AG10803 (cell line): ENCODE measurements at regions not wholly inside any gene's neighbourhood (a gene's known extent, or its start where the extent isn't known, plus 50 kb on each side); places are given as distances from the start of the nearest gene placed in this dataset.

Experiments used
- DNase-seq: peaks from one replicate; pipeline ENCODE4 v3.0.0; 2010; ENCODE audit warnings: low read depth
- H3K4me3 ChIP-seq: 2 replicates; pipeline ENCODE4 v1.5.1; 2011; ENCODE audit warnings: mild to moderate bottlenecking, low read length, control low read depth
- TF ChIP-seq, protein P1 (sequence below): conservative IDR thresholded peaks from 2 replicates; pipeline ENCODE4 v1.5.1; 2011; ENCODE audit warnings: mild to moderate bottlenecking, low read length, control low read depth, inconsistent platforms

DNA sequence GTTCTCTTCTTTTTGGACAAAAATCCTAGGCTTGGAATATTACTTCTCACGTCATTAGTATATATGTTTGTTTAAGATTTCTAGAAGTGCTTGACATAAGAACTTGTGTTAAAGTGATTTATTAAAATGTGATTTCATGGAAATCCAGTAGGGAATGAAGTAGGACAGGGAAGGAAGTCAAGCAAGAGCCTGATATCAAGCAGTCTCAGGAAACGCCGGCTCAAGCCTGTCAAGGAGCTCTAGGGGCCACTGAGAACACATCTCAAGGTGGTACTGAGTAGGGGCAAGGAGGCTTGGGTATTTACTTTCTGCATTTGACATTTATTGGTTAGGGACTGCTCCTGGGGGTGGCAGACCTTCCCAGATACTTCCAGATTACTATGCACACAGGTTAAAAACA is 920.9 kb upstream of the GJE1 start:
- DNase-seq, result no peak
- TF ChIP-seq, protein P1, sequence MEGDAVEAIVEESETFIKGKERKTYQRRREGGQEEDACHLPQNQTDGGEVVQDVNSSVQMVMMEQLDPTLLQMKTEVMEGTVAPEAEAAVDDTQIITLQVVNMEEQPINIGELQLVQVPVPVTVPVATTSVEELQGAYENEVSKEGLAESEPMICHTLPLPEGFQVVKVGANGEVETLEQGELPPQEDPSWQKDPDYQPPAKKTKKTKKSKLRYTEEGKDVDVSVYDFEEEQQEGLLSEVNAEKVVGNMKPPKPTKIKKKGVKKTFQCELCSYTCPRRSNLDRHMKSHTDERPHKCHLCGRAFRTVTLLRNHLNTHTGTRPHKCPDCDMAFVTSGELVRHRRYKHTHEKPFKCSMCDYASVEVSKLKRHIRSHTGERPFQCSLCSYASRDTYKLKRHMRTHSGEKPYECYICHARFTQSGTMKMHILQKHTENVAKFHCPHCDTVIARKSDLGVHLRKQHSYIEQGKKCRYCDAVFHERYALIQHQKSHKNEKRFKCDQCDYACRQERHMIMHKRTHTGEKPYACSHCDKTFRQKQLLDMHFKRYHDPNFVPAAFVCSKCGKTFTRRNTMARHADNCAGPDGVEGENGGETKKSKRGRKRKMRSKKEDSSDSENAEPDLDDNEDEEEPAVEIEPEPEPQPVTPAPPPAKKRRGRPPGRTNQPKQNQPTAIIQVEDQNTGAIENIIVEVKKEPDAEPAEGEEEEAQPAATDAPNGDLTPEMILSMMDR, result no peak
- no peak overlapping the region for H3K4me3 ChIP-seq

DNA sequence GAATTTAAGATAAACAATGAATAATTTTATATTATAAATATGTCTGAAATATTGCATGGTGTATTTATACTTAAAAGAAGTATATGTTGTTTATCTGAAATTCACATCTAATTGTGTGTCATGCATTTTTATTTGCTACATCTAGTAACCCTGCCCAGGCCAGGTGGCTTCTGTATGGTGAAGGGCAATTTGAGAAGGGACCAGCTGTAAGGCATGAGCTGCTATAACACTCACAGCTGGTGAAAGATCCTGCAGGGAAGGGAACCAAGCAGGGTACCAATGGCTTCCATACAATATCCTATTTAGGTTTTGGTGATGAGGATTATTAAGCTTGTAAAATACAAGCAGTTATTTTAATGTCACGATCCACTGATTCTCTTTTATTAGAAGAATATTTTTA is 921.8 kb upstream of the GJE1 start:
- TF ChIP-seq, protein P1, result no peak
- no peak for DNase-seq
- no peak overlapping the region for H3K4me3 ChIP-seq

DNA sequence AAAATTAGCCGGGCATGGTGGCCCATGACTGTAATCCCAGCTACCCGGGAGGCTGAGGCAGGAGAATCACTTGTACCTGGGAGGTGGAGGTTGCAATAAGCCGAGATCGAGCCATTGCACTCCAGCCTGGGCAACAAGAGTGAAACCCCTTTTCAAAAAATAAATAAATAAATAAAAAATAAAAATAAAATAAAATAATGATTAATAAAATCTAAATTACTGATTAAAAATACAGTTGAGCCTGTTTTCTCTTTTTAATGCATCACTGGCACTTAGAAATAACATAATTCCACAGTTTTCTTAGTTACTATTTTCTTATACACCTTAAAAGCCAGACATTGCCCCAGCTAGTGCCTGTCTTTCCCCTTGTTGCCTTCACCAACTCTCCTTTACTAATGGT is 922.8 kb upstream of the GJE1 start:
- no peak overlapping the region for H3K4me3 ChIP-seq
- TF ChIP-seq, protein P1, result no peak
- DNase-seq, result no peak

DNA sequence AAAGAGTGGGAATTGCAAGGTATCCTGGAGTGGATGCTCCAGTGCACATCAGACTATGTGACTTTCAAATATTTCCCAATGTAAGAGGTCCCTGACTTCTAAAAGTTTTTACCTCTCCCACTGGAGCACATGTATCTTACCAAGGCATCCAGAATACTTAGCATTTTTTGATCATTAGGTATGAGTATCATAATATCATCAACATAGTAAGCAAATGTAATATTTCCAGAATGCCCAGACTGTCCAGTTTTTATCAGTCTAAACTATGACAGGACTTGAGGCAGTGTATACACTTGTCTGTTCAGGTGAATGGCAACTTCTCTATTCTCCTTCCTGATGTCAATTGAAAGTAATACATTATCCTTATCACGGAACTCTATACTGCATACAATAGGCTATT is 924.6 kb upstream of the GJE1 start:
- TF ChIP-seq, protein P1, result no peak
- DNase-seq, result no peak
- H3K4me3 ChIP-seq, result no peak overlapping the region

DNA sequence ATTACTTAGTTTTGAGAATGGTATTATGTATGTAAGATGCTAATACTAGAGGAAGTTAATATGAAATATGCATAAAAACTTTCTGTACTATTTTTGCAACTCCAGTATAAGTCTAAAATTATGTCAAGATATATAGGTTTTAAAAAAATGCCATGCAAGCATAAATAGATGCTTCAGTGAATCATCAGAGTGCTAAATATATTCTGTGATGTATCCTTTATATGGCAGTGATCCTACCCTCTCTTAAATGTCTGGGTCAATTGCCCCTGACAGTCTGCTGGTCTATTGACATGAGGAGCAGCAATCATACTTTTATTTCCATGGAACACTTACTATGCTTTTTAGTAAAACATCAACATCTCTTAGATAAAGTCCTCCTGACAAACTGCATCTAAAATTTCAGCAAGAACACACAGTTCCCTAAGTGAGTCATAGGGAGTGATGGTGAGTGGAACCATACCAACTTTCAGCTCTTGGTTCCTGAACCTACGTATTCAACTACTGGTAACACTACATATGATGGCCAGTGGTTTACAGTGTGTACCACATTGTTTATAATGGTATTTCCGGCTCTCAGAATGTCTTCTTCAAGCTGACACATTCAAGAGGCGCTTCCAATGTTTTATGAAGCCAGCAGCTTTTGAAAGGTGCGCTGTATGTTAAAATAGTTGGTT is 928.7 kb upstream of the GJE1 start:
- TF ChIP-seq, protein P1, result no peak
- DNase-seq, result peak; percentile 55

DNA sequence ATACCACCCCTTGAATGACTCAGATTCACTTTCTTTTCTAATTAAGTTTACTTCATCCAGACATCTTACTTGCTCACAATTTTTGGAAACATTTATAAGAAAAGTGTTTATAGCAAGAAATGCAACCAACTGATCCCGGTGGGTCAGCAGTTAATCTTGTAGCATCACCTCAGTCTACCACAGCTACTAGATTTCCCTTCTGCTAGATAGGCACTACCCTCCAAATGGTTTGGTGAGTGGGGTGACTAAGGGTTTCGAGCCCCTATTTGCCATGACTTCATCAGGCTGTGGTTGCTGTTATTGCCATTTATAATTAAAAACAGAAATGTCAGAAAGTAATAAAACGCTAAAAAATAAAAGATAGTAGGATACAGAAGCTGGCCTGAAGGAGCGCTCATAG is 930.1 kb upstream of the GJE1 start:
- TF ChIP-seq, protein P1, result peak; percentile 26; the same call in 1 of the 2 replicates
- DNase-seq, result peak; percentile 73
- H3K4me3 ChIP-seq, result no peak overlapping the region

More for the DNA sequence above, 928.7 kb upstream of the GJE1 start:
- H3K4me3 ChIP-seq, result no peak overlapping the region

DNA sequence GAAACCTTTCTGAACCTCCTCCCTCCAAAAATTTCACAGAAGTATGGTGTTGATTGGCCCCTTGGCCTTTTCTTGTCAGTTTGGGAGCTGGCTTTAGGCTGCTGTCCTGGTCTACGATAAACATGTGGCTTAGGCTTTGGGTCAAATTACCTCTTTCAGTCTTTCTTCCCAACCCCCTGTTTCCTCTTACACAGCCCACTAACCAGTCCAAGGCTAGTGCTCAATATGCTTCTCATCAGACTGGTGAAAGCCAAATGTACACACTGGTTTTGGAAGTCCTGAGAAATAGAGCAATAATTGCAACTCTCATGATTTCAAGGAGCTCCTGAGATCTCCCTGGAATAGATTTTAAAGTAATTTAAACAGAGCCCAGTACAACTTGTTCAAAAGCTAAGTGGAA is 933.7 kb upstream of the GJE1 start:
- no peak overlapping the region for H3K4me3 ChIP-seq
- TF ChIP-seq, protein P1, result no peak
- DNase-seq, result peak; percentile 42
